ENCODE measurements at regions not wholly inside any gene's neighbourhood (a gene's known extent, or its start where the extent isn't known, plus 50 kb on each side); places are given as distances from the start of the nearest gene placed in this dataset.
"Not testable (repeated sequence)": the region's sequence is repeated elsewhere in the genome, so short reads cannot be mapped to it uniquely, and the experiment has no call there.

DNA sequence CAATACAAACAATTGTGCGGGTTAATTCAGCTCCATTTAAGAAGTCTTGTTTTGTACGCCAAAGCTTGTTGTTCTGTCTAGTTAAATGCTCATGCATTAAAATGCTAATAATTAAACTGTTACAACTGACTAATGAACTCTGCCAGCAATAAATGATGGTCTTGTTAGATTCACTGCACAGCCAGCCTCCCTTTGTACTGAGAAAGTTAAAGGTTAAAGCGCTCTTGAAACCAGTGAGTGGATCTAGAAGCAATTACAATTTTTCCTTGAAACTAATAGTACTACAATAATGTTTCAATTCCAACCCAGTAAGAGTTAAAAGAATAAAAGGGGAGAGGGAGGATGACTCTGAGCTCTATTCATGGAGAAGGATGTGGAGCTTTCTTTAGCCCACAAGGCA is 233.0 kb downstream of the EMX2 start:
- intact Hi-C loops (cut with DNase I; ENCODE audit: low total_unique reads): no loop called here
- no peak for DNase-seq (ENCODE audit: low spot score in 2 of 2)
- TF ChIP-seq, protein P1, sequence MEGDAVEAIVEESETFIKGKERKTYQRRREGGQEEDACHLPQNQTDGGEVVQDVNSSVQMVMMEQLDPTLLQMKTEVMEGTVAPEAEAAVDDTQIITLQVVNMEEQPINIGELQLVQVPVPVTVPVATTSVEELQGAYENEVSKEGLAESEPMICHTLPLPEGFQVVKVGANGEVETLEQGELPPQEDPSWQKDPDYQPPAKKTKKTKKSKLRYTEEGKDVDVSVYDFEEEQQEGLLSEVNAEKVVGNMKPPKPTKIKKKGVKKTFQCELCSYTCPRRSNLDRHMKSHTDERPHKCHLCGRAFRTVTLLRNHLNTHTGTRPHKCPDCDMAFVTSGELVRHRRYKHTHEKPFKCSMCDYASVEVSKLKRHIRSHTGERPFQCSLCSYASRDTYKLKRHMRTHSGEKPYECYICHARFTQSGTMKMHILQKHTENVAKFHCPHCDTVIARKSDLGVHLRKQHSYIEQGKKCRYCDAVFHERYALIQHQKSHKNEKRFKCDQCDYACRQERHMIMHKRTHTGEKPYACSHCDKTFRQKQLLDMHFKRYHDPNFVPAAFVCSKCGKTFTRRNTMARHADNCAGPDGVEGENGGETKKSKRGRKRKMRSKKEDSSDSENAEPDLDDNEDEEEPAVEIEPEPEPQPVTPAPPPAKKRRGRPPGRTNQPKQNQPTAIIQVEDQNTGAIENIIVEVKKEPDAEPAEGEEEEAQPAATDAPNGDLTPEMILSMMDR (IDR thresholded peaks at IDR 0.05): no peak
- TF ChIP-seq POLR2A (IDR thresholded peaks at IDR 0.05): no peak
- WGBS, 2 donors: 89 to 91% methylated on average over 3 of the region's 3 CpGs
- H3K4me3 ChIP-seq (ENCODE audit: low read depth, poor library complexity, severe bottlenecking): no peak overlapping the region

GRCh38 chr10:117777222-117777621 is 234.7 kb downstream of the EMX2 start:
- WGBS, 2 donors: 86 to 92% methylated on average over 5 of the region's 5 CpGs
- DNase-seq (ENCODE audit: low spot score in 2 of 2); H3K4me3 ChIP-seq (ENCODE audit: low read depth, poor library complexity, severe bottlenecking); intact Hi-C loops (cut with DNase I; ENCODE audit: low total_unique reads): not testable (repeated sequence)

DNA sequence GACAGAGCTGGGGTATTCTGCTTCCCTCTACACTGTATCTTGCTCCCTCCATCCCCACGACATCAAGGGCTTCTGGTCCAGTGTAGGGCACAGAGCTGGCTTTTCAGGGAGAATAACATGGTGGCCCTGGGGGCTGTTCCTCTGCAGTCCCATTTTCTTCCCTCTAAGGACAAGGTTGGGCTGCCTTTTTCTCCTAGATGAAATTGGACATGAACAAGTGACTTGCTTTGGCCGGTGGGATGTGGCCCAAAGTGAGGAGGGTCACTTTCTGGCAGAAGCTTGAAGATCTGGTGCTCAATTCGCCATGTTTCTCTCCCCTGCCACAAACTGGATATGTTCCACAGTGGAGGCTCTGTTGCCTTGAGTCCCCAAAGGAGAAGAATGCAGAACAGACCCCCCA is 235.7 kb downstream of the EMX2 start:
- peak in 1 of 2 donors; percentile 59 for DNase-seq (ENCODE audit: low spot score in 2 of 2)
- no peak for TF ChIP-seq POLR2A (IDR thresholded peaks at IDR 0.05)
- TF ChIP-seq, protein P1 (IDR thresholded peaks at IDR 0.05): no peak
- H3K4me3 ChIP-seq (ENCODE audit: low read depth, poor library complexity, severe bottlenecking): no peak overlapping the region
- 84 to 85% methylated on average over 3 of the region's 3 CpGs for WGBS, 2 donors
- intact Hi-C loops (cut with DNase I; ENCODE audit: low total_unique reads): no loop called here

- 95 to 96% methylated on average over 1 of the region's 1 CpG for WGBS, 2 donors
- no peak for DNase-seq (ENCODE audit: low spot score in 2 of 2)
- intact Hi-C loops (cut with DNase I; ENCODE audit: low total_unique reads): no loop called here
- no peak overlapping the region for H3K4me3 ChIP-seq (ENCODE audit: low read depth, poor library complexity, severe bottlenecking)
- TF ChIP-seq, protein P1 (IDR thresholded peaks at IDR 0.05): no peak
- TF ChIP-seq POLR2A (IDR thresholded peaks at IDR 0.05): no peak
These were observed 237.9 kb downstream of the EMX2 start for GRCh38 chr10:117780411-117780810.

DNA sequence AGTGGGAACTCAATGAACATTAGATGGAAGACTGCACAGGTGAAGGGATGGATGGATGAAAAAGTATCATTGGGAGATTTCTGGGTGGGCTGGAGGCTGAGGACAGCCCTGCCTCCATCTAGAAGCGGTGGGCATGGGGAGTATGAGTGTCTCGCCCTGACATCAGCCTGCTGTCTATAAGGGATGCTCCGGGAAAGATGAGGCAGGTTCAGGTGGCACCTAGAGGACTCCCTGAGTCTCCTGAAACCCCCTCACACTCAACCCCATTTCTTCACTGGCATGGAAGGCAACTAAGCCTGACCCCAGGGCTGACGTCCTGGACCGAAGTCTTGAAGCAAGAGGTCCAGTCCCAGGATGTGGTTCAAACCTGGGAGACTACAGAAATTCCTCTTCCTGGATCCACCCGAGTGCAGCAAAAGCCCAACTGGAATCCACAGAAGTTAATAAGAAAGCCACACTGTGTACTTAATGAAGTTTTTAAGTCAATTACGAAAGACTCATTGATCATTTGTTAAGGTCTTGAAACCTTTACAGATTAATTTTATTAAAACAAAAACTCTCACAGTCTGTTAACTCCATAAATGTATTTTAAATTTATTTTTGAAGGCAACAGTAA is 238.8 kb downstream of the EMX2 start:
- TF ChIP-seq, protein P1 (IDR thresholded peaks at IDR 0.05): no peak
- TF ChIP-seq POLR2A (IDR thresholded peaks at IDR 0.05): no peak
- H3K4me3 ChIP-seq (ENCODE audit: low read depth, poor library complexity, severe bottlenecking): no peak overlapping the region
- peak in 1 of 2 donors; percentile 68 for DNase-seq (ENCODE audit: low spot score in 2 of 2)
- WGBS, 2 donors: 92% methylated on average over 7 of the region's 7 CpGs
- intact Hi-C loops (cut with DNase I; ENCODE audit: low total_unique reads): no loop called here

- no peak overlapping the region for H3K4me3 ChIP-seq (ENCODE audit: low read depth, poor library complexity, severe bottlenecking)
- no peak for DNase-seq (ENCODE audit: low spot score in 2 of 2)
- 16 to 29% methylated on average over 5 of the region's 5 CpGs for WGBS, 2 donors
- TF ChIP-seq, protein P1 (IDR thresholded peaks at IDR 0.05): no peak
- no peak for TF ChIP-seq POLR2A (IDR thresholded peaks at IDR 0.05)
- intact Hi-C loops (cut with DNase I; ENCODE audit: low total_unique reads): no loop called here
These were observed 239.7 kb downstream of the EMX2 start for GRCh38 chr10:117782276-117782675.

All from lower leg skin (tissue), 4 donors.